Cardiac fibroblast (primary cell): ENCODE measurements at regions not wholly inside any gene's neighbourhood (a gene's known extent, or its start where the extent isn't known, plus 50 kb on each side); places are given as distances from the start of the nearest gene placed in this dataset.
A peak's percentile ranks its signal among the peaks of the same experiment; 100 is the strongest.

ENCODE experiments used
- DNase-seq, 2 donors: peaks; one replicate each; pipeline versions ENCODE4 v3.0.0 to v3.0.0-alpha.2; 2010; ENCODE audit warnings: low read depth in 2 of 2
- H3K4me3 ChIP-seq, 2 donors: replicated peaks in 1 of 2; 1 replicate in 1 of 2; 2 replicates in 1 of 2; pipeline ENCODE4 v1.5.1; 2011; ENCODE audit warnings: low read depth in 2 of 2, low read length in 2 of 2, mild to moderate bottlenecking in 2 of 2, moderate library complexity in 1 of 2
- CTCF ChIP-seq: IDR thresholded peaks from one replicate; pipeline ENCODE4 v1.5.1; 2011; ENCODE audit warnings: low read depth, mild to moderate bottlenecking, low read length, inconsistent platforms

- DNase-seq: peak; percentile 29 to 59
- no peak for TF ChIP-seq CTCF
- no peak overlapping the region for H3K4me3 ChIP-seq
Observed at GRCh38 chr4:138616775-138617174, 374.6 kb upstream of the SLC7A11 start.

- TF ChIP-seq CTCF: no peak
- H3K4me3 ChIP-seq: no peak overlapping the region
- DNase-seq: no peak
Observed at GRCh38 chr4:138614398-138615142, 372.4 kb upstream of the SLC7A11 start.

- no peak for TF ChIP-seq CTCF
- no peak overlapping the region for H3K4me3 ChIP-seq
- no peak for DNase-seq
Observed at GRCh38 chr4:138612428-138612827, 370.3 kb upstream of the SLC7A11 start.

GRCh38 chr4:138611721-138612120 lies 369.6 kb upstream of the SLC7A11 start:
- no peak for TF ChIP-seq CTCF
- DNase-seq: no peak
- no peak overlapping the region for H3K4me3 ChIP-seq

- H3K4me3 ChIP-seq: no peak overlapping the region
- no peak for TF ChIP-seq CTCF
- no peak for DNase-seq
Observed at GRCh38 chr4:138611017-138611416, 368.9 kb upstream of the SLC7A11 start.

- peak; percentile 54 to 88 for DNase-seq
- no peak overlapping the region for H3K4me3 ChIP-seq
- TF ChIP-seq CTCF: no peak
Observed at GRCh38 chr4:138609943-138610350, 367.8 kb upstream of the SLC7A11 start.

- no peak overlapping the region for H3K4me3 ChIP-seq
- DNase-seq: no peak
- no peak for TF ChIP-seq CTCF
Observed at GRCh38 chr4:138604556-138604955, 362.4 kb upstream of the SLC7A11 start.
